HL-60 (cell line): ENCODE measurements at regions not wholly inside any gene's neighbourhood (a gene's known extent, or its start where the extent isn't known, plus 50 kb on each side); places are given as distances from the start of the nearest gene placed in this dataset.

Experiments
- CTCF ChIP-seq: IDR thresholded peaks from one replicate; pipeline ENCODE4 v1.5.1; 2011; ENCODE audit warnings: low read length, control low read depth, inconsistent platforms; ENCODE audit not compliant: insufficient read depth
- GABPA ChIP-seq: IDR thresholded peaks from 2 replicates; pipeline ENCODE4 v1.6.1; 2012; ENCODE audit warnings: low read depth

- TF ChIP-seq CTCF (no peak), GABPA (no peak)
These were observed 55.0 kb upstream of the GNAO1 start for GRCh38 chr16:56136256-56136655.
